ENCODE measurements at regions not wholly inside any gene's neighbourhood (a gene's known extent, or its start where the extent isn't known, plus 50 kb on each side); places are given as distances from the start of the nearest gene placed in this dataset.

DNA sequence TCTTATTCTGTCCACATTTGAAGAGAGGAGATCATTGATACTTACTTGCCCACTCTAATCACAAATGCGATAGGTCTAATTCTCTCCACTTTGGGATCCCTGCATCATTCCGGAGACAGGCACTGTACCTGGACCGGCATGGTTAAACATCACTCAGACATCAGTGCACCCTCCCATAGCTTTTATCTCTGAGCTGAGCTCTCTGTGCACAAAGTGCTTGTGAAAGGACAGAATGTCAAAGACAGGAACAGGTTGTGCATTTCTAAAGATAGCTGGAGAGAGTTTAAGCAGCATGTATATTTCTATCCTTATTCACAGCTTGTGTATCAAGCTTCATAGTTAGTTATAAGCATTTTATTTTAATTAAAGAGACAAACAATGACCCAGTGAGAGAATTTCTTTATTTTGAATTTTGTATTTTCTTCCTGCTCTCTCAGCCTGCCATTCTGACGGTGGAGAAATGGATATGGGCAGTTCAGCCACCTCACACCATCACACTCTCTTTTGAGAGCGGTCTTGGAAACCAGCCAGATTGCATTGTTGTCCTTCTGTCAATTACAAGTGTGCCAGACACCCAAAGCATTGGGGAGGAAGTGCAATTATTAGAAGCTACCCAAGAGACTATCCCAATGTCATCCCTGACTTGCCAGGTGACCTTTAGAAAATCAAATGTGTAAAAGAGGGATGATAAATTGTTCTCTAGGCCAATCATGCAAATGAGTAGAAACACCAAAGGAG, 65.2 kb upstream of the CHL1 start:
- Histone ChIP-seq H3K27ac (ENCODE audit: low read depth in 2 of 2, low read length in 2 of 2) (no peak overlapping the region), H3K4me3 (ENCODE audit: low read length in 3 of 3) (no peak overlapping the region), H3K9me3 (ENCODE audit: control insufficient read depth in 2 of 3, insufficient read depth in 1 of 3, low read length in 3 of 3) (no peaks in the 10 kb centered on the region), H3K27me3 (ENCODE audit: control insufficient read depth, insufficient read depth, low read length) (no peaks in the 10 kb centered on the region), H3K36me3 (ENCODE audit: control insufficient read depth in 2 of 3, insufficient read depth in 3 of 3, low read length in 3 of 3) (no peaks in the 10 kb centered on the region), H3K9ac (ENCODE audit: low read length in 3 of 3) (no peak overlapping the region), H3K4me1 (ENCODE audit: control insufficient read depth in 2 of 3, insufficient read depth in 2 of 3, low read depth in 1 of 3, low read length in 3 of 3) (no peaks in the 10 kb centered on the region)
- TF ChIP-seq, protein P1, sequence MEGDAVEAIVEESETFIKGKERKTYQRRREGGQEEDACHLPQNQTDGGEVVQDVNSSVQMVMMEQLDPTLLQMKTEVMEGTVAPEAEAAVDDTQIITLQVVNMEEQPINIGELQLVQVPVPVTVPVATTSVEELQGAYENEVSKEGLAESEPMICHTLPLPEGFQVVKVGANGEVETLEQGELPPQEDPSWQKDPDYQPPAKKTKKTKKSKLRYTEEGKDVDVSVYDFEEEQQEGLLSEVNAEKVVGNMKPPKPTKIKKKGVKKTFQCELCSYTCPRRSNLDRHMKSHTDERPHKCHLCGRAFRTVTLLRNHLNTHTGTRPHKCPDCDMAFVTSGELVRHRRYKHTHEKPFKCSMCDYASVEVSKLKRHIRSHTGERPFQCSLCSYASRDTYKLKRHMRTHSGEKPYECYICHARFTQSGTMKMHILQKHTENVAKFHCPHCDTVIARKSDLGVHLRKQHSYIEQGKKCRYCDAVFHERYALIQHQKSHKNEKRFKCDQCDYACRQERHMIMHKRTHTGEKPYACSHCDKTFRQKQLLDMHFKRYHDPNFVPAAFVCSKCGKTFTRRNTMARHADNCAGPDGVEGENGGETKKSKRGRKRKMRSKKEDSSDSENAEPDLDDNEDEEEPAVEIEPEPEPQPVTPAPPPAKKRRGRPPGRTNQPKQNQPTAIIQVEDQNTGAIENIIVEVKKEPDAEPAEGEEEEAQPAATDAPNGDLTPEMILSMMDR (IDR thresholded peaks at IDR 0.05; ENCODE audit: borderline replicate concordance, extremely low read depth, insufficient read depth), result no peak
- DNase-seq (no peak), FAIRE-seq (no peak)
- intact Hi-C loops (cut with DNase I), result no loop called here

GRCh38 chr3:132378-132777, 64.2 kb upstream of the CHL1 start:
- no peak for DNase-seq
- Histone ChIP-seq H3K27ac (ENCODE audit: low read depth in 2 of 2, low read length in 2 of 2) (no peak overlapping the region), H3K4me1 (ENCODE audit: control insufficient read depth in 2 of 3, insufficient read depth in 2 of 3, low read depth in 1 of 3, low read length in 3 of 3) (no peaks in the 10 kb centered on the region), H3K9me3 (ENCODE audit: control insufficient read depth in 2 of 3, insufficient read depth in 1 of 3, low read length in 3 of 3) (no peaks in the 10 kb centered on the region), H3K9ac (ENCODE audit: low read length in 3 of 3) (no peak overlapping the region), H3K27me3 (ENCODE audit: control insufficient read depth, insufficient read depth, low read length) (no peaks in the 10 kb centered on the region), H3K36me3 (ENCODE audit: control insufficient read depth in 2 of 3, insufficient read depth in 3 of 3, low read length in 3 of 3) (no peaks in the 10 kb centered on the region), H3K4me3 (ENCODE audit: low read length in 3 of 3) (no peak overlapping the region)
- FAIRE-seq, result no peak
- TF ChIP-seq, protein P1 (IDR thresholded peaks at IDR 0.05; ENCODE audit: borderline replicate concordance, extremely low read depth, insufficient read depth), result no peak
- intact Hi-C loops (cut with DNase I), result no loop called here

- Histone ChIP-seq H3K27me3 (ENCODE audit: control insufficient read depth, insufficient read depth, low read length) (no peaks in the 10 kb centered on the region), H3K9ac (ENCODE audit: low read length in 3 of 3) (no peak overlapping the region), H3K27ac (ENCODE audit: low read depth in 2 of 2, low read length in 2 of 2) (no peak overlapping the region), H3K9me3 (ENCODE audit: control insufficient read depth in 2 of 3, insufficient read depth in 1 of 3, low read length in 3 of 3) (no peaks in the 10 kb centered on the region), H3K36me3 (ENCODE audit: control insufficient read depth in 2 of 3, insufficient read depth in 3 of 3, low read length in 3 of 3) (no peaks in the 10 kb centered on the region), H3K4me1 (ENCODE audit: control insufficient read depth in 2 of 3, insufficient read depth in 2 of 3, low read depth in 1 of 3, low read length in 3 of 3) (no peaks in the 10 kb centered on the region), H3K4me3 (ENCODE audit: low read length in 3 of 3) (no peak overlapping the region)
- FAIRE-seq (no peak), DNase-seq (no peak)
- intact Hi-C loops (cut with DNase I), result no loop called here
- TF ChIP-seq, protein P1 (IDR thresholded peaks at IDR 0.05; ENCODE audit: borderline replicate concordance, extremely low read depth, insufficient read depth), result no peak
Measured at GRCh38 chr3:132904-133303, 63.7 kb upstream of the CHL1 start.

Data from kidney (tissue), 13 donors.